GM23338 (cell line): ENCODE measurements at regions not wholly inside any gene's neighbourhood (a gene's known extent, or its start where the extent isn't known, plus 50 kb on each side); places are given as distances from the start of the nearest gene placed in this dataset.

Source experiments
- CTCF ChIP-seq, 2 experiments: fragments of 200-600 bp in 1 of 2; sonication (generic) in 1 of 2; conservative IDR thresholded peaks; 2 replicates each; pipeline versions ENCODE4 v1.5.1 to v1.6.1; 2016 to 2017; ENCODE audit warnings: antibody characterized with exemption in 2 of 2, low read depth in 2 of 2, mild to moderate bottlenecking in 2 of 2, moderate library complexity in 1 of 2
- EZH2 ChIP-seq: fragments of 200-600 bp; sonication (generic); IDR thresholded peaks from one replicate; pipeline ENCODE4 v1.8.0; 2017; ENCODE audit warnings: antibody characterized with exemption, mild to moderate bottlenecking, low read depth; ENCODE audit not compliant: unreplicated experiment
- NANOG ChIP-seq: IDR thresholded peaks from 2 replicates; pipeline ENCODE4 v1.6.1; 2016; ENCODE audit warnings: antibody characterized with exemption, borderline replicate concordance
- POLR2AphosphoS5 ChIP-seq: IDR thresholded peaks from 2 replicates; pipeline ENCODE4 v1.6.1; 2016; ENCODE audit warnings: antibody characterized with exemption, low read depth
- REST ChIP-seq: IDR thresholded peaks from one replicate; pipeline ENCODE4 v1.6.1; 2018; ENCODE audit warnings: antibody characterized with exemption; ENCODE audit not compliant: unreplicated experiment
- STAT1 ChIP-seq: IDR thresholded peaks from one replicate; pipeline ENCODE4 v1.6.1; 2016; ENCODE audit warnings: antibody characterized with exemption; ENCODE audit not compliant: unreplicated experiment
- ZNF114 ChIP-seq: fragments of 250-450 bp; sonication (Bioruptor Pico); IDR thresholded peaks from 2 replicates; pipeline ENCODE4 v1.5.0; 2020; ENCODE audit warnings: mild to moderate bottlenecking, moderate library complexity

- TF ChIP-seq POLR2AphosphoS5 (no peak), CTCF (conservative IDR thresholded peaks at IDR 0.05; ENCODE audit: low read depth in 2 of 2) (no peak), EZH2 (no peak), ZNF114 (CRISPR knock-in tag) (no peak), NANOG (no peak), STAT1 (no peak), REST (no peak)
These were observed 378.1 kb upstream of the TLE4 start for GRCh38 chr9:79193501-79194223.
